GM21515 (cell line): ENCODE measurements at regions not wholly inside any gene's neighbourhood (a gene's known extent, or its start where the extent isn't known, plus 50 kb on each side); places are given as distances from the start of the nearest gene placed in this dataset.
"Not testable (repeated sequence)": the region's sequence is repeated elsewhere in the genome, so short reads cannot be mapped to it uniquely, and the experiment has no call there.

Source experiments
- ATAC-seq: cut with Tn5 transposase; IDR thresholded peaks from one replicate; pipeline ENCODE4 v1.9.1; 2021; ENCODE audit not compliant: unreplicated experiment

DNA sequence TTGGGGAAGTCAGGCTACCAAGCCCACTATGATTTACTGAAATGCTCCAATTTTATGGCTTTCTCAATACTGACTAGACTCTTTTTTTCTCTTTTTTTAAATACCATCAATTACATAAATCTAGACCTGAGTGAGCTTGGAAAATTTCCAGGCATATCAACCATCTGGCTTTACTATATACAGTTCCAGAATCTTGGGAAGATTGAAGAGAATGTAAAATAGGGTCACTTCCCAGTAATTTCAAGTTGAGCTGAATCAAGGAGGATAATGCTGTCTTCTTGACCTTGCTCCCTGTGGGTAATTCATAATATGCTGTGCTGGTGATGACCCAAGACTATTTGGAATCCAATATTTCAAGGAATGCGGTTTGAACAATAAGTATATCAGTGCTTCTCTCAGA lies 108.1 kb downstream of the MAP3K21 start:
- ATAC-seq: no peak

DNA sequence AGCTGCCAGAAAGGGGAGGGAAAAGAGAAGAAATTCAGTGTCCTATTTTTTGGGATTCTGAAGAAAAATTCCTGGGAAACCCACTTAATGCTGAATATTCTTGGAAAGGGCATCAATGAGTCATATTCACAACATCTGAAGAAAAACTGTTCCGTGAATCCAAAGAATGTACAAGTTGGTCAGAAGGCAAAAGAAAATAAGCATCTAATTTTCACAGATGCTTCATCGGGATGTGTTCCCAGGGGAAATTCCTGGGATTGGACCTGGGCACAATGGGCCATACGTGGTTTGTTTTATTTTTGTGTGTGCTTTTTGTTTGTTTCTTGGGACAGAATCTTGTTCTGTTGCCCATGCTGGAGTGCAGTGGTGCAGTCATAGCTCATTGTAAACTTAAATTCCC lies 112.2 kb downstream of the MAP3K21 start:
- ATAC-seq: no peak

DNA sequence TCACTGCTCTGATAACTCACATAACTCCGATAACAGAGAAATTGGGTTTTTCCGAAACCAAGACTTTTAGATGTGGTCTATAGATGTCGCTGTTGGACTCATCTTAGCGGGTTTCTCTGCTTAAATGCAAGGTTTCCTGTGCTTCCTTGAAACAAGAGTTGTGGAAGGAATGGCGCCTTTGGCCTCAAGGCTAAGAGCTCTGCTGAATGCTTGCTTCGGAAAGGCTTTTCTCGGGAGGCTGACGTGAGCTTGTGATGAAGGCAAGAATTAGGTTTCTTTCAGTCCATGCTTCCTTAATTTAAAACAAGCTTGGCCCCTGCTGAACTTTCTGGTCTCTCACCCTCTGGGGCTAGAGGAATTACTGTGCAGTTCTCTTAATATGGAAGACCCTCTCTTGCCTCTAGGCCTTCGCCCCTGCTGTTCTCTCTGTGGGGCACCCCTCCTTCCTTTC lies 113.5 kb downstream of the MAP3K21 start:
- no peak for ATAC-seq

DNA sequence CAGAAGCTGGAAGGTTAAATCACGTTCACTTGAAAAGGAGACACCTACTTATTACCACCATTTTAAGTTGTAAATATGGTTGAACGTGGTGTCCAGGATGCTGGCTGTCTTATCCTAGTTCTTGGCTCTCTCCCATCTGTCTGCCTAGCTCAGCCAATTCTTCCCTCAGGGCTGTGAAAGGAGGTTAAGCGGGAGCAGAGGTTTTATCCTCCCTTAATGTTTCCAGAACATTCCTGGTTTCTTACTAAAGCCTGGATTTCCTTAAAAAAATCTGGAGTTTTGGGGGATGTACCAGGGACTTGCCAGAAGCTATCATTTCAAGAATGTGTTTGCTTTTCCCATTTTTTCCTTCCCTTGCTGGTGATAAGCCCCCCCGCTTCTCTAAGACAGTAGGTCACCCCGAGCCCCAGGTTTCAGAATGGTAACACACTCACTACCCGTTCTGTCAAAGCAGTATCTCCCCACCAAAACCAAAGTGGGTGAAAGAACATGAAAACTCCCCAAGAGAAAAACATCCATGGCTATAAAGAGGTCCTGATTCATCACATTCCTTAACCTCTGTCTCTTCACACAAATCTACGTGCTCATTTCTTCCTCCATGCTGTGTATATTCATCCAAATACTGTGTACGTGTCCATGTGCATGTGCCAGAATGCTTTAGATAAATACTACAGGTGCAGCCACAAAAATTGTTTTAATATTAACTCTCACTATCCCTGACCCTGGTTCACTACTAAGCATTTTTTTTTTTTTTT lies 114.7 kb downstream of the MAP3K21 start:
- no peak for ATAC-seq

DNA sequence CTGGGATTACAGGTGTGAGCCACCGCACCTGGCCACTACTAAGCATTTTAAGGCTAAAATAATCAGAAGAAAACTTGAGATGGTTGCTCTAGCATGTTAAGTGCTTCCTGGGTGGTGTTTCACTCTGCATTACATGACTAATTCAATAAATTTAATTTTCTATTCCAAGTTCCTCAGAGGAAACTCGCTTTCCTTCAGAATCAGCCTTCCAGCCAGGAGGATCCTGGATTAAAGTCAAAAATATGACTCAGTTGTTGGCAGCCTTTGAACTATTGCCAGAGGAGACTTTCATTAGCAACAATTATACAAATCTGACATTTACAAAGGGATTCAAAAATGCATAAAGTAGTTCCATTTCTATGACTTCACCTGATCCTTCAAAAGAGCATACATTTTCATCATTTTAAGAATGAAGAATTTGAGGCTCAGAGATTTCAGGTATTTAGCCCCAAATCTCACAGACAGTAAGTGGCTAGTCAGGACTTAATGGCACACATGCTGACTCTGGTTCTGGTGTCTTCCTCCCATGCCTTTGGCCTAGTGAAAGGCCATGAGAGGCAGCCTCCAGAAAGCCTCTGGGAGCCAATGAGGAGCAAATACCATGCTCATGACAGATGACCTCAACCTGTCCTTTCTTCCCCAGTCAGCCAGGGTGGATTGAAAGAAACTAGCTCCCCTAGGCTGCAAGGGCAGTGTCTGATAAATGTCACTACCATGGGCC lies 115.7 kb downstream of the MAP3K21 start:
- no peak for ATAC-seq

DNA sequence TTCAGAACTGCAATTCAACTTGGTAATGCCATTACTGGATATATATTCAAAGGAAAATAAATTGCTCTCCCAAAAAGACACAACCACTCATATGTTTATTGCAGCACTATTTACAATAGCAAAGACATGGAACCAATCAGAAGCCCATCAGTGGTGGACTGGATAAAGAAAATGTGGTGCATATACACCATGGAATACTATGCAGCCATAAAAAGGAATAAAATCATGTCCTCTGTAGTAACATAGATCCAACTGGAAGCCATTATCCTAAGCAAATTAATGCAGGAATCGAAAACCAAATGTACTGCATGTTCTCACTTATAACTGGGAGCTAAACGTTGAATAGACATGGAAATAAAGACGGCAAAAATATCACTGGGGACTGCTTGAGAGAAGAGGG lies 117.0 kb downstream of the MAP3K21 start:
- ATAC-seq: no peak

DNA sequence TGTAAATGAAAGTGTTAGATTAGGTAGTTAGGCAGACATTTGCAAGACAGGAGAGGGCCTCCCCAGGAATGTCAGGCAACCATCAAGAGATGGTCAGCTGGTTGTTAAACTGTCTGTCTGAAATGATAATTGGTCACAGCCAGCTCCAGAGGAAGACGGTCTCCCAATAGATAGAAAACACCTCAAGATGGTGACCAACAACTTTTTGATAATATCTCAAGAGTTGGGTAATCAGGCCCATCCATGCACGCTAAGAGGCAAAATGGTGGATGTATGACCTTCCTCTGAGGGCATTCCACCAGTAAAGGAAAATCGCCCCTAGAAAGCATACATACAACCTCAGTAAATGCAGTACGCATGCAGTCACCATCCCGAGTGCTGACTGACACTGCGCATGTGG lies 118.2 kb downstream of the MAP3K21 start:
- no peak for ATAC-seq

DNA sequence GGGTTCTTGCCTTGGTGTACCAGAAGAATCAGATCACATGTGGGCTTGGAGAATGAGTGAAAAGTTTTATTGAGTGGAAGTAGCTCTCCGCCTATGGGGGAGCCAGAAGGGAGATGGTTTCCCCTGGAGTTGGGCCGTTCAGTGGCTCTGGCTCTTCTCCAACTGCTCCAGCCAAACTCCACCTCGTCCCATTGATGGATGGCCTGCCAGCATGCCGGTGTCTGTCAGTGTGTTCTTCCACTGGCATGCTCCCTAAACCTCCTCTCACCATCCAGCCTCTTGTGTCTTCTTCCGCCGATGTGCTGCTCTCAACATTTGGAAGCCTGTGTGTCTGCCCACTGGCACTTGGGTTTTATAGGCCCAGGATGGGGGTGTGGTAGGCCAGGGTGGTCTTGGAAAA lies 119.4 kb downstream of the MAP3K21 start:
- no peak for ATAC-seq

DNA sequence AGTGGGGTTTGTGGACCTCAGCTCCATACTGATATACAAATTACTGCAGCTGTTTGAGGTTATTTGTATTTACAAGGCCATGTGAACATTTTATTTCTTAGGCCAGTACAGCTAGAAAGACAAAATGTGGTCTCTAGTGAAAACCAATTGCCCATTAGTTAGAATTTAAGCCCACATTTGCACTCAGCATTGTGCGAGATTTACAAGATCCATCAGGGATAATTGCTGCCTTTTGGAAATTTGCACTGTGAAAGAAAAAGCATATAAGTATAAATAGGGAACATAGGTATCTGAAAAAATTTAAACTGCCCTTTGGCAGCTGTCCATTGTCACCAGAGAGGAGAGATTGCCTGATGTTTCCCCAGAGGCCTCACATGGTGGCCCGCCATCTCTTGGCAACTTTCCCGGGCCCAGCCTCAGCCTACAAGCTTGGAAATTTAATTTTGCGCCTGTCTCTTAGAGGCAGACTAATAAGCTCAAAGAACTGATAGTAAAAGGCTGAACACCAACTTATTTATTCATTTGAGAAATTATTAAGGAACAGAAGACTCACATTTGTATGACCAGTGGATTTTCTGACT lies 120.7 kb downstream of the MAP3K21 start:
- ATAC-seq: no peak

DNA sequence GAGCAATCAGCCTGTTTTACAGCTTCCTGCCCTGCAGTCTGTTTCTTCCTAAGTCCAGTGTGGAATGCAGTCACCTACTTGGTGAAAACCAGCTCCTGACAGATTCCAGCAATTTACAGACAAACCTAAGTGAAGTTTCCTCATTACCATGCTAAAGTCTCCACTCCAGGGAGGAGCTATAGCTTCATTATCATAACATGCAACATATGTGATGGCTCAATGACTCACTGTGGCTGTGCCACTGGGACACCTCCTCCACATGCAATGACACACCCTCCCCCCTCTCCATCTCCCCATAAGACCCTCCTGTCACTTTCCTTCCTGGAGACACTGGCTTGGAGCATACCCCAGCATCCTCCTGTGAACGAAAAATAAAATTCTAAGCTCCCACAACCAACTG lies 125.2 kb downstream of the MAP3K21 start:
- ATAC-seq: no peak

DNA sequence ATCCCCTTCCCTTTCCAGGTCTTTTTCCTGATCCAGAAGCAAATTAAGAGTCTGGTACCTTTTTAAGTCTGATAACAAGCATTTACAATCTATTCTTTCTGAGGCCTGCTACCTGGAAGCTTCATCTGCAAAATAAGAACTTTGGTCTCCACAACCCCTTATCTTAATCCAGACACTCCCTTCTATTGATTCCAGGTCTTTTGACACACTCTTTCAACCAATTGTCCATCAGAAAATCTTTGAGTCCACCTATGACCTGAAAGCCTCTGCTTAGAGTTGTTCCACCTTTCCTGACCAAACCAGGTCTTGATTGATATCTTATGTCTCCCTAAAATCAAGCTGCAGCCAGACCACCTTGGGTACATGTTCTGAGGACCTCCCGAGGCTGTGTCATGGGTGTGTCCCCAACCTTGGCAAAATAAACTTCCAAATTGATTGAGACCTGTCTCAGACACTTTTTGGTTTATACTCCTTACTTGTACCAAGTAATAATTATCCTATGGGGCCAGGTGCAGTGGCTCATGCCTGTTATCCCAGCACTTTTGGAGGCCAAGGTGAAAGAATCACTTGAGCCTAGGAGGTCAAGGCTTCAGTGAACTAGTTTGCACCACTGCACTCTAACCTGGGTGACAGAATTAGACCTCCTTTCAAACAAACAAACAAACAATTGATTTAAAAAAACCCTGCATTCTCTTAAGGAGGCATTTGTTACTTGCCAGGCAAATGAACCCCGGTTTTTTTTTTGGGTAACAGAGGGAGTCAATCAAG lies 126.1 kb downstream of the MAP3K21 start:
- no peak for ATAC-seq

DNA sequence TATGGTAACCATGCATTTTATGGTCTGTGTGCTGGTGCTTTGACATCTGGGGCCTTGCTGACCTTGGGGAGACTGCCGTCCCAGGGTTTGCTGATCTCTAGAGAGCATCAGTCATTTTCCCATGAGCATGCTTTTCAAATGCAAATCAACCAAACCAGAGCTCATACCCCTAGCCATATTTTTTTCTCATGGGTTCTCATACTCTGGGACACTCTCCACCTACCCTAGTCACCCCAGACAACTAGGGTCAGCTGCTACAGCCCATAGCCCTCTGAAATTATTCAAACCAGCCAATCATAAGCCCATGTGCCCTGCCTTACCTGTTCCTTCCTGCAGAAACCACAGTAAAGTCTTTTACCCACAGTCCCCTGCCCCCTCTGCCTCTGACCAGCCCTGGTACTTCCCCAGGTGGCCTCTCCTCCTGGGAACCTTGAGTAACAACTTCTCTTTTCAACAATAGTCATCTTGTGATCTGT lies 132.0 kb downstream of the MAP3K21 start:
- peak; percentile 54 for ATAC-seq

DNA sequence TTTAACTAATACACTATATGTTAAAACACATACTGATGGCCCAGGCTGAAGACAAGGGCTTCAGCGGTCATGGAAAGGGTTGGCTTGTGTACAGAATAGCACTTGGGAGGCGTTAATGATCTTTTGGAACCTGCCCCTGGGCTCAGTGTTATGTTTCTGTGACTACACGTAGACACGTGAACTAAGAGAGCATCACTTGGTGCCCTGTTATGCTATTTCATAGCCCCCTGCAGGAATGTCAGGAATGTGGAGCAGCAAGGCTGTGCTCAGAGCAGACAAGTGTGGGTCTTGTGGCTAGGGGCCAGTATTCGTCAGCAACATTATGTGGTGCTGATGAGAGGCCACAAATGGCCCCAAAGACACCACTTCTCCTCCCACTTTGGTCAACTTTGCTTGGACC lies 132.4 kb downstream of the MAP3K21 start:
- peak; percentile 7 for ATAC-seq

DNA sequence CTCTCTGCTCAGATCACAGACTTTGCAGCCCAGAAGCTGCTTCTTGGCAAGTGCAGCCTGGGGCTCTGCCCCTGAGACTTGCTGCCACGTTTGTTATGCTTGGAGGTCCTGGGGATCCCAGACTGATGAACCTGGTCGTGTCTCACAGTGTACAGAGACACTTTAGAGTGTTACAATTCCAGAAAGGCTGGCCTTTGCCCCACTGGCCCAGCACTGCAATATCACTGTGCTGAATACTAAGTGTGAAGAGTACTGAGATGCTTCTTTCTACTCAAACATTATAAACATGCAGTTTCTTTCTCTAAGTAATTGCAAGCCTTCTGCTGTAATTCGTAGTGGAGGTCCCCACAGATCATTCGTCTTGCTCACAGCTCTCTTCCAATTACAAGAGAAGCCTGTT lies 133.2 kb downstream of the MAP3K21 start:
- no peak for ATAC-seq

DNA sequence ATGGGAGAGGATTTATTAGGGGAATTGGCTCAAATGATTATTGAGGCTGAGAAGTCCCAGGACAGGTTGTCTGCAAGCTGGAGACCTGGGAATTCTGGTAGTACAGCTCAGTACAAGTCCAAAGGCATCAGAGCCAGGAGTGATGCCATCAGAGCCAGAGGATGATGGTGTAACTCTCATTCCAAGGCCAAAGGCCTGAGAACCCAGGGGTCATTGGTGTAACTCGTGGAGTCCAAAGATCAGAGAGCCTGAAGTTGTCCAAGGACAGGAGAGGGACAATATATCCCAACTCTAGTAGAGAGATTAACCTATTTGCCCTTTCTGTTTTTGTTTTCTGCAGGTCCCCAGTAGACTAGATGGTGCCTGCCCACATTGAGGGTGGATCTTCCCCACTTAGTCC lies 134.3 kb downstream of the MAP3K21 start:
- ATAC-seq: no peak

DNA sequence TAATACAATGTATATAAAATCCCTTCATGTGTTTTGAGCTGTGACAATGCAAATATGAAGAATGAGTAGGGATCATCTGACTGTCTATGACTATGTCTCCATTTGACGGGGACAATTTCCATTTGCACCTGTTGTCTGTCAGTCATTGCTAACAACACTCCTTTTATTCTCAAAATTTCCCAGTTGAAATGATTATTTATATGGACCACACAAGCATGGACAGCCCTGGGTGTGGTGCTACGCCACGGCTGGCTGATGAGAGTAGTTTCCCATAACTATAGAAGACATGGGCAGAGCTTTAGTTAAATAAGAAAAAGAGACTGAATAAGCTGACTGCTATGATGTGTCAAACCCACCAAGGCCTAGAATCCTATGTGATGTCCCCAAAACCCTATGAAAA lies 135.8 kb downstream of the MAP3K21 start:
- ATAC-seq: no peak

DNA sequence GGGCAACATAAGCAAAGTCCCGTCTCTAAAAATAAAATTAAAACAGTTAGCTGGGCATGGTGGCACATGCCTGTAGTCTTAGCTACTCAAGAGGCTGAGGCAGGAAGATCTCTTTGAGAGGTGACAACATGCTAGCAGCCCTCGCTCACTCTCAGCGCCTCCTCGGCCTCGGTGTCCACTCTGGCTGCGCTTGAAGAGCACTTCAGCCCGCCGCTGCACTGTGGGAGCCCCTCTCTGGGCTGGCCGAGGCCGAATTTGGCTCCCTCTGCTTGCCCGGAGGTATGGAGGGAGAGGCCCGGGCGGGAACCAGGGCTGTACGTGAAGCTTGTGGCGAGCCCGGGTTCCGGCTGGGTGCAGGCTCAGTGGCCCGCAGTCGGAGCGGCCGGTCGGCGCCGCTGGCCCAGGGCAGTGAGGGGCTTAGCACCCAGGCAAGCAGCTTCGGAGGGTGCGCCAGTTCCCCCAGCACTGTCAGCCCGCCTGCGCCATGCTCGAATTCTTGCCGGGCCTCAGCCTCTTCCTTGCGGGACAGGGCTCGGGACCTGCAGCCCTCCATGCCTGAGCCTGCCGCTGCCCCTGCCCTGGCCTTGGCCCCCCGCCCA lies 138.3 kb downstream of the MAP3K21 start:
- ATAC-seq: no peak

DNA sequence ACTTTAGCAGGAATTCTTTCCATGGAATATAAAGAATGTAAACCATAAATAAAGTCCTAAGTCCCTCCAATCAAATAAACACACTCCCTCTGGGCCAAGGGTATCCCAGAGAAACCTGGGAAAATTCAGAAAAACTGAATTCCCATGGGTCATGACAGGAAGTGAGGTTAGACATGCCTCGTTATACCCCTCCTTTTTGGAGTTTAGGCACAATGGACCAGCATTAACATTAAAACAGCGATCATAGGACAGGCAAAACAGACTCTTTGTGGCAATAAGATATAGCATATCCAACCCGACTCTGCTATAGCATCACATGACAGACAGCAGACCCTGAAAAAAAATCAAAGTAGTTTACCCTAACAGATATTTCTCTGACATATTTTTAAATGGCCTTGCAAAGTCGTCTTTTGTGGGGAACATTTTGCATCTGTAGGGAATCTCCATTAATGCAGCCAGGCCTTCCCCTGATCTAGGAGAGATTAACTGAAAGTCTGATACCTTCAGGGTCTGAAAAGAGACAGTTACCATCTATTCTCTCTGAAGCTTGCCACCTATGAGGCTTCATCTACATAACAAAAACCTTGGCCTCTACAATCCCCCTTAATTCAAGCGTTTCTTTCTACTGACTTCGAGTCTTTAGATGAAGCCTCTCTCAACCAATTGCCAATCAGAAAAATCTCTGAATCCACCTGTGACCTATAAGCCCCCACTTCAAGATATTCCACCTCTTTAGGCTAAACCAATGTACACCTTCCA lies 143.0 kb upstream of the KCNK1 start:
- ATAC-seq: no peak

DNA sequence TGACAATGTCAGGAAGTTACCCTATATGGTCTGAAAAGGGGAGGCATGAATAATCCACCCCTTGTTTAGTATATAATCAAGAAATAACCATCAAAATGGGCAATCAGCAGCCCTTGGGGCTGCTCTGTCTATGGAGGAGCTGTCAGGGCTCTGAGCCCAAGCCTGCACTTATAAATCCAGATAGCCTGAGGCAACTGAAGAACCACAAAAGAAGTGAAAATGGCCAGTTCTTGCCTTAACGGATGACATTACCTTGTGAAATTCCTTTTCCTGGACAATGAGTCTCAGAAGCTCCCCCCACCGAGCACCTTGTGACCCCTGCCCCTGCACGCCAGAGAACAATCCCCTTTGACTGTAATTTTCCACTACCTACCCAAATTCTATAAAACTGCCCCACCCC lies 142.1 kb upstream of the KCNK1 start:
- not testable (repeated sequence) for ATAC-seq

DNA sequence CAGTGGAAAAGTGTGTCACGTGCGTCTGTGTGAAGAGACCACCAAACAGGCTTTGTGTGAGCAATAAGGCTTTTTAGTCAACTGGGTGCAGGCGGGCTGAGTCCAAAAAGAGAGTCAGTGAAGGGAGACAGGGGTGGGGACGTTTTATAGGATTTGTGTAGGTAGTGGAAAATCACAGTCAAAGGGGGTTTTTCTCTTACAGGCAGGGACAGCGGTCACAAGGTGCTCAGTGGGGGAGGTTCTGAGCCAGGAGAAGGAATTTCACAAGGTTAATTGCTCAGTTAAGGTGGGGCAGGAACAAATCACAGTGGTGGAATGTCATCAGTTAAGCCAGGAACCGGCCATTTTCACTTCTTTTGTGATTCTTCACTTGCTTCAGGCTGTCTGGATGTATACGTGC lies 141.1 kb upstream of the KCNK1 start:
- ATAC-seq: not testable (repeated sequence)
